Effector memory CD4-positive, alpha-beta T cell (primary cell): ENCODE measurements at regions not wholly inside any gene's neighbourhood (a gene's known extent, or its start where the extent isn't known, plus 50 kb on each side); places are given as distances from the start of the nearest gene placed in this dataset.

ENCODE experiments used
- DNase-seq, 3 donors: peaks; one replicate each; pipeline ENCODE4 v3.0.0-alpha.2; 2020
- H3K27ac ChIP-seq: 2 replicates; pipeline ENCODE4 v1.7.0; 2013; ENCODE audit warnings: mild to moderate bottlenecking, low read length, moderate library complexity; ENCODE audit not compliant: insufficient read depth, poor library complexity, severe bottlenecking
- H3K27me3 ChIP-seq: replicated peaks from 2 replicates; pipeline ENCODE4 v1.7.0; 2013; ENCODE audit warnings: mild to moderate bottlenecking, low read length; ENCODE audit not compliant: insufficient read depth, control insufficient read depth, poor library complexity, severe bottlenecking
- H3K36me3 ChIP-seq: 2 replicates; pipeline ENCODE4 v1.7.0; 2013; ENCODE audit warnings: mild to moderate bottlenecking, low read length, moderate library complexity; ENCODE audit not compliant: control insufficient read depth, insufficient read depth
- H3K4me1 ChIP-seq: 2 replicates; pipeline ENCODE4 v1.7.0; 2013; ENCODE audit warnings: low read length, mild to moderate bottlenecking; ENCODE audit not compliant: control insufficient read depth, insufficient read depth, poor library complexity, severe bottlenecking
- H3K4me3 ChIP-seq: 2 replicates; pipeline ENCODE4 v1.7.0; 2013; ENCODE audit warnings: low read length, low read depth, mild to moderate bottlenecking; ENCODE audit not compliant: insufficient read depth, poor library complexity, severe bottlenecking
- H3K9me3 ChIP-seq: 2 replicates; pipeline ENCODE4 v1.7.0; 2013; ENCODE audit warnings: mild to moderate bottlenecking, low read length, moderate library complexity; ENCODE audit not compliant: control insufficient read depth

- Histone ChIP-seq H3K4me1 (peaks cover 13% of the 10 kb centered on the region), H3K36me3 (no peaks in the 10 kb centered on the region), H3K27ac (peak overlapping the region; percentile 64), H3K9me3 (no peaks in the 10 kb centered on the region), H3K4me3 (peak overlapping the region; percentile 63), H3K27me3 (no peaks in the 10 kb centered on the region)
- DNase-seq: no peak
Observed at GRCh38 chr1:239717918-239718184, 331.5 kb downstream of the CHRM3 start.

- peak overlapping the region; percentile 64 for H3K27ac ChIP-seq
- no peak for DNase-seq
Observed at GRCh38 chr1:239718571-239718970, 332.2 kb downstream of the CHRM3 start.

GRCh38 chr1:239718997-239719628 lies 332.7 kb downstream of the CHRM3 start:
- peak overlapping the region; percentile 63 for H3K4me3 ChIP-seq
- no peaks in the 10 kb centered on the region for H3K36me3 ChIP-seq
- peaks cover 17% of the 10 kb centered on the region for H3K4me1 ChIP-seq
- H3K9me3 ChIP-seq: no peaks in the 10 kb centered on the region
- H3K27me3 ChIP-seq: no peaks in the 10 kb centered on the region
- peak overlapping the region; percentile 64 for H3K27ac ChIP-seq
- DNase-seq: no peak

More at GRCh38 chr1:239718571-239718970, 332.2 kb downstream of the CHRM3 start:
- H3K36me3 ChIP-seq: no peaks in the 10 kb centered on the region
- H3K27me3 ChIP-seq: no peaks in the 10 kb centered on the region
- H3K9me3 ChIP-seq: no peaks in the 10 kb centered on the region
- H3K4me3 ChIP-seq: peak overlapping the region; percentile 63
- peaks cover 13% of the 10 kb centered on the region for H3K4me1 ChIP-seq

- peak overlapping the region; percentile 63 for H3K4me3 ChIP-seq
- H3K27me3 ChIP-seq: no peaks in the 10 kb centered on the region
- peak; percentile 5 to 33 (median 22) for DNase-seq
- no peaks in the 10 kb centered on the region for H3K36me3 ChIP-seq
- H3K4me1 ChIP-seq: peaks cover 17% of the 10 kb centered on the region
- H3K9me3 ChIP-seq: no peaks in the 10 kb centered on the region
- H3K27ac ChIP-seq: peak overlapping the region; percentile 64
Observed at GRCh38 chr1:239719642-239720258, 333.4 kb downstream of the CHRM3 start.

- Histone ChIP-seq H3K36me3 (no peaks in the 10 kb centered on the region), H3K27ac (no peak overlapping the region), H3K4me1 (peaks cover 17% of the 10 kb centered on the region), H3K9me3 (no peaks in the 10 kb centered on the region), H3K27me3 (no peaks in the 10 kb centered on the region), H3K4me3 (no peak overlapping the region)
- DNase-seq: no peak
Observed at GRCh38 chr1:239722035-239722434, 335.7 kb downstream of the CHRM3 start.

- Histone ChIP-seq H3K4me3 (no peak overlapping the region), H3K9me3 (no peaks in the 10 kb centered on the region), H3K4me1 (peaks cover 17% of the 10 kb centered on the region), H3K27me3 (no peaks in the 10 kb centered on the region), H3K36me3 (no peaks in the 10 kb centered on the region), H3K27ac (no peak overlapping the region)
- DNase-seq: no peak
Observed at GRCh38 chr1:239723776-239724367, 337.5 kb downstream of the CHRM3 start.

GRCh38 chr1:239725371-239725770 lies 339.0 kb downstream of the CHRM3 start:
- Histone ChIP-seq H3K9me3 (no peaks in the 10 kb centered on the region), H3K4me1 (peaks cover 17% of the 10 kb centered on the region), H3K36me3 (no peaks in the 10 kb centered on the region), H3K27ac (no peak overlapping the region), H3K4me3 (no peak overlapping the region), H3K27me3 (no peaks in the 10 kb centered on the region)
- DNase-seq: no peak

- no peak overlapping the region for H3K27ac ChIP-seq
- peaks cover 12% of the 10 kb centered on the region for H3K4me1 ChIP-seq
- H3K4me3 ChIP-seq: no peak overlapping the region
- DNase-seq: no peak
- H3K9me3 ChIP-seq: no peaks in the 10 kb centered on the region
- H3K27me3 ChIP-seq: no peaks in the 10 kb centered on the region
- no peaks in the 10 kb centered on the region for H3K36me3 ChIP-seq
Observed at GRCh38 chr1:239725933-239726332, 339.6 kb downstream of the CHRM3 start.

GRCh38 chr1:239730378-239730777 lies 344.0 kb downstream of the CHRM3 start:
- Histone ChIP-seq H3K36me3 (no peaks in the 10 kb centered on the region), H3K27me3 (no peaks in the 10 kb centered on the region), H3K4me3 (no peak overlapping the region), H3K27ac (no peak overlapping the region), H3K4me1 (no peaks in the 10 kb centered on the region), H3K9me3 (no peaks in the 10 kb centered on the region)
- DNase-seq: no peak

GRCh38 chr1:239731082-239731748 lies 344.8 kb downstream of the CHRM3 start:
- H3K4me1 ChIP-seq: no peaks in the 10 kb centered on the region
- H3K4me3 ChIP-seq: no peak overlapping the region
- no peak overlapping the region for H3K27ac ChIP-seq
- no peaks in the 10 kb centered on the region for H3K27me3 ChIP-seq
- DNase-seq: no peak
- H3K36me3 ChIP-seq: no peaks in the 10 kb centered on the region
- no peaks in the 10 kb centered on the region for H3K9me3 ChIP-seq
